Chondrocyte (in vitro differentiated cells): ENCODE measurements at regions not wholly inside any gene's neighbourhood (a gene's known extent, or its start where the extent isn't known, plus 50 kb on each side); places are given as distances from the start of the nearest gene placed in this dataset.

Experiments
- DNase-seq: peaks from one replicate; pipeline ENCODE4 v3.0.0; 2021; ENCODE audit warnings: mixed read lengths, low spot score
- H3K27ac Mint-ChIP-seq: one replicate; pipeline ENCODE4 v1.8.0; 2021; ENCODE audit warnings: mild to moderate bottlenecking, moderate library complexity, mixed read lengths; ENCODE audit not compliant: unreplicated experiment
- H3K27me3 Mint-ChIP-seq: 2 replicates; pipeline ENCODE4 v1.8.0; 2021; ENCODE audit warnings: low read depth, mixed read lengths
- H3K36me3 Mint-ChIP-seq: 2 replicates; pipeline ENCODE4 v1.8.0; 2021; ENCODE audit warnings: low read depth, mixed read lengths
- H3K4me1 Mint-ChIP-seq: 2 replicates; pipeline ENCODE4 v1.8.0; 2021; ENCODE audit warnings: low read depth, mild to moderate bottlenecking, mixed read lengths
- H3K4me3 Mint-ChIP-seq: one replicate; pipeline ENCODE4 v1.8.0; 2021; ENCODE audit warnings: mild to moderate bottlenecking, moderate library complexity, mixed read lengths; ENCODE audit not compliant: unreplicated experiment
- H3K9me3 Mint-ChIP-seq: 2 replicates; pipeline ENCODE4 v1.8.0; 2021; ENCODE audit warnings: low read depth, mixed read lengths
- CTCF ChIP-seq: fragments of 200-600 bp; sonication (generic); IDR thresholded peaks from 2 replicates; pipeline ENCODE4 v1.5.0; 2021; ENCODE audit warnings: antibody characterized with exemption, mild to moderate bottlenecking, moderate library complexity

GRCh38 chr3:187963003-187963676, 190.8 kb upstream of the LPP start:
- Mint-ChIP-seq H3K4me3 (no peak overlapping the region), H3K9me3 (no peaks in the 10 kb centered on the region), H3K36me3 (no peaks in the 10 kb centered on the region), H3K27me3 (peaks cover 6% of the 10 kb centered on the region), H3K4me1 (peaks cover 4% of the 10 kb centered on the region), H3K27ac (no peak overlapping the region)
- no peak for DNase-seq
- no peak for TF ChIP-seq CTCF

DNA sequence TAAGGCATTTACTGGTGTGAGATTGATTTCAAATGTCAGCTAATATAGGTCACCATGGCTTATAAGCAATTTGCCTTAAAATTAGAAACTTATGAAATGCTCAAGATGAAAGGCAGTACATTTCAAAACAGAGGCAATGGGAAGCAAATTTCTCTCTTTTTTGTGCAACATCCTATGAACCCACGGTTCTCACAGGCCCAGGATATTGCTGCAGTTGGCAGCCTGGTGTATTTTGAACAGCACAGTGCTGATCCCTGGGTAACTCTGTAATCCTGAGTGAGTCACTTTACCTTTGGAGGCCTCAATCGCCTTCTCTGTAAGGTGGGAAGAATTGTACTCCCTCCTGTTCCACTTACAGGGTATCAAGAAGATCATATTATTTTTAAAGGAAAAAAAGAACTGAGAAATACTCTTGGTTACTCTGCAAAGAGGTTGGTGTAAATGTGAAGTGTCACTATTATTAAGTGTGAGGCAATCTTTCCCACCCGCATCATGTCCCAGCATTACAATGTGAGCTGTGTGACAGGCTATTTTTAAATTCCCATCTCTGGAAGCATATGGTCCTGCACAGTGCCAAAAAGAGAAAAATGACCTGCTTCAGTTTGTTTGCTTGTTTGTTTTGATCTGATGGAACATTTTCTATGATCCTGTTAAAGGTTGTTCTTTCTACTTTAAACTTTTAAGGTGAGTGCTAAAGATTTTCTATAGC, 190.1 kb upstream of the LPP start:
- no peak overlapping the region for H3K27ac Mint-ChIP-seq
- TF ChIP-seq CTCF, result no peak
- H3K4me1 Mint-ChIP-seq, result peaks cover 4% of the 10 kb centered on the region
- H3K36me3 Mint-ChIP-seq, result no peaks in the 10 kb centered on the region
- H3K27me3 Mint-ChIP-seq, result peaks cover 6% of the 10 kb centered on the region
- no peak overlapping the region for H3K4me3 Mint-ChIP-seq
- DNase-seq, result no peak
- H3K9me3 Mint-ChIP-seq, result no peaks in the 10 kb centered on the region

DNA sequence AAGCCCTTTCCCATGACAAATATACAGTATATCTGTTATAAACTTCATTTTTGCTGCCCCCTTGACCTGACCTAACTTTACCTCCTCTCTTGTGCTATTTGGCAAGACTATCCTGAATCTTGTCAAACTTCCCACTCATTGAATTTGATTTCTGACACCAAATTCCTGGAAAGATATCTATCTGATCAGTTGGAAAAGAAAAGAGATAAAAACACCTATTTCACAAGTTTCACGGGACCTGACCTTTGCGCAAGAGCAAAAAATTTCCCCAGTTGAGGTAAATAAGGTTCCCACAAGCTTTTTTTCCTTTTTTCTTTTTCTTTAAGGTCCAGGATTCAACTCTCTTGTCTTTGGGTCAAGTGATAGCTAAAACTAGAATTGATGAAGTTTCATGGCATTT, 189.2 kb upstream of the LPP start:
- peaks cover 6% of the 10 kb centered on the region for H3K27me3 Mint-ChIP-seq
- no peak for TF ChIP-seq CTCF
- H3K27ac Mint-ChIP-seq, result no peak overlapping the region
- no peak for DNase-seq
- H3K4me3 Mint-ChIP-seq, result no peak overlapping the region
- H3K4me1 Mint-ChIP-seq, result peaks cover 4% of the 10 kb centered on the region
- H3K9me3 Mint-ChIP-seq, result no peaks in the 10 kb centered on the region
- H3K36me3 Mint-ChIP-seq, result no peaks in the 10 kb centered on the region

DNA sequence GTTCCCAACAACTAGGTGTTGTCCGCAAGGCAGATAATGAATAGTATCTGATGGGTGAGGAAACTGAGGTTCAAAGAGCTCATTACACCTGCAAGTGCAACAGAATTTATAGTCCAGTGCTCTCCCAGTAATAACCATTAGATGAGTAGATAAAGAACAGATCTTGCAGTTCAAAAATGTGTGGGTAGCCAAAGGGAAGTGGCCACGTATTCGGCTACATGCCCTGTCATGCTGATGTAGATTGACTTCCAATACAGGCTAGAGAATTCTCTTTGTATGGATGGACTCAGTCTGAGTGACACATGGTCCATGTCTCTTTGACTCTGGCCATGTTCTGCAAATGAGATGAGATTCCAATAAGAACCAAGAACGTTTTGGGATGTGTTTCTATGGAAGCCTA, 187.9 kb upstream of the LPP start:
- Mint-ChIP-seq H3K27ac (no peak overlapping the region), H3K27me3 (peaks cover 6% of the 10 kb centered on the region), H3K4me1 (peaks cover 4% of the 10 kb centered on the region), H3K36me3 (no peaks in the 10 kb centered on the region), H3K4me3 (no peak overlapping the region), H3K9me3 (no peaks in the 10 kb centered on the region)
- no peak for TF ChIP-seq CTCF
- no peak for DNase-seq

DNA sequence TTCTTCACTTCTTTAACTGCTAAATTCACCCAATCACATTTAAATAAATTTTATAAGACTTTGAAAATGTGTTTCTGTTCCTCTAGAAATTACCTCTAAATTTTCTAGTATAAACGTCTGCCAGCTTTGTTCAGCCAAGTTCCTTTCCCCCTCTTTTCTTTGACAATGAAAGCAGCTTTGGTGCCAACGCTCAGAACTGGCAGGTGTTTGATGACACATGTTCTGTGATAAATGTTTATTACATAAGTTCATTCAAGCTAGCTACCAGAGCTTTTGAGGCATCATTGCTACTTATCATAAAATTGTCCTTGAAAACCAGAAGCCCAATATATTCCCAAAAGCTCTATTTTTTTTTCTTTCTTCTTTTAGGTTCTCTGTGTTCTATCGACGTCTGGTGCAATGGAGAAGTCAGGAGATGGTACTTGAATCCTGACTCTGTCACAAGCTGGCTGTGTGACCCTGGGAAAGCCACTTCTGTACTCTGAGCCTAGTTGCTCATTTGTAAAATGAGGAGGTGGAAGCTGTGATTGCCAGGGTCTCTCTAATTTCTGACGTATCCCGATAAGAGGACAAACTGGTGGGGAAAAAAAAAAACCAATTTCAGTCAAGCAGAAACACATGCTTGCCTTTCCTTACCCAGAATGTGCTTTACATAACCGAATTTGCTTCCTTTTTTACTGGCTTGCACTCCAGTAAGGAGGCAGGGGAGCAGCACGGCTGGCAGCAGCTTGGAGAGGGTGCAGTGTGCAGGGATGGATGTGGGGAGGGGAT, 187.1 kb upstream of the LPP start:
- H3K27ac Mint-ChIP-seq, result no peak overlapping the region
- H3K4me3 Mint-ChIP-seq, result no peak overlapping the region
- peaks cover 6% of the 10 kb centered on the region for H3K27me3 Mint-ChIP-seq
- no peaks in the 10 kb centered on the region for H3K36me3 Mint-ChIP-seq
- H3K4me1 Mint-ChIP-seq, result peaks cover 4% of the 10 kb centered on the region
- no peaks in the 10 kb centered on the region for H3K9me3 Mint-ChIP-seq
- no peak for TF ChIP-seq CTCF
- DNase-seq, result no peak
